NCI-H187 treated with DMSO at 0.1 percent for 48 hours (cell line): ENCODE measurements at regions not wholly inside any gene's neighbourhood (a gene's known extent, or its start where the extent isn't known, plus 50 kb on each side); places are given as distances from the start of the nearest gene placed in this dataset.

Experiments
- DNase-seq: peaks from one replicate; lab custom pipeline; 2025; lab: John Stamatoyannopoulos, UW

DNA sequence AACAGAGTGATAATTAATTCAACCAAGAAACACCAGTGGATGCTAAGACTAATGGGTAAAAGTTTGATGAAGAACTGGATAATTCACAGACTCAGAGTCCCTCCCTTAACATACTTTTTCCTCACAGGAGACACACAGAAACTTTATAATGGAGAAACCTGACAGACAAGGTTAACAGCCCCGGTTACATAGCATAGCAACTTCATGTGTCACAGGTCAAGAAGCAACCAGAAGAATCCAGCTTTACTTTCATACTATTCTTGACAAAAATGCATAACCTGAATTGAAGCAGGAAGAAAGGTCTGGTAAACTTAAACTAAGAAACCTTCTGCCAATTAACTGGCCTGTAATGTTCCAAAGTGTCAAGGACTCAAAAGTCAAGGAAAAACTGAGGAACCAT is 375.9 kb downstream of the RNF144B start:
- no peak for DNase-seq

DNA sequence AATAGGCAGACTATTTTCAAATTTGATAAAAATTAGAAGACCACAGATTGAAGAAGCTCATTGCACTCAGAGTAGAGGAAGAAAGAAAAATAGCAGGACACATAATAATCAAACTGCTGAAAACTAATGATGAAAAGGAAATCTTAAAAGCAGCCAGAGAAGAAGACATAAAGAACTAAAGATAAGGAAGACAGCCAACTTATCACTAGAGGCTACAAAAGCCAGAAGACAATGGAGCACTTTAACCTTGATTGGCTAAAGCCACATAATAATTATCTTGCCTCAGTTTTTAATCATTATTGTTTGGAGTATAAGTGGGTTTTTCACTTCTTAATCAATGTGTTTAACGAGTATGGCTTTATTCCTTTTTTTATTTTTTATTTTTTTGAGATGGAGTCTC is 397.6 kb downstream of the RNF144B start:
- DNase-seq, result no peak

DNA sequence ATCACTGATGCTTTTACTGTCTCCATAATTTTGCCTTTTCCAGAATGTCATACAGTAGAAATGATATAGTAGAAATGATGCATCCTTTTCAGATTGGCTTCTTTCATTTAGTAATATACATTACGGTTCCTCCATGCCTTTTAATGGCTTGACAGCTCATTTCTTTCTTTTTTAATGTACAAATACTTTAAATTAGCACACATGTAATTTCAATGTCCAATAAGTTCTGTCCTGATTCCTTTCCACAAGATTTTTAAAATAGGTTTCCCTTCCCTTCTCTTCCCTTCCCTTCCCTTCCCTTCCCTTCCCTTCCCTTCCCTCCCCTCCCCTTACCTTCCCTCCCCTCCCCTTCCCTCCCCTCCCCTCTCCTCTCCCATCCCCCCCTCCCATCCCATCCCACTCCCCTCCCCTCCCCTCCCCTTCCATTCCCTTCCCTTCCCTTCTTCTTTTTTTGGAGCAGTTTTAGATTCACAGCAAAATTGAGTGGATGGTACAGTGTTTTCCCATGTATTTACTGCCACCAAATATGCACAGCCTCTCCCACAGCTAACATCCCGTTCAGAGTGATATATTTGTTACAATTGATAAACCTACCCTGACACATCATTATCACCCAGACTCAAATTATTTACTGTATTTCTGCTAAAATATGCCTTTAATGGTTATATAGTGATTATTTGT is 398.8 kb downstream of the RNF144B start:
- no peak for DNase-seq

DNA sequence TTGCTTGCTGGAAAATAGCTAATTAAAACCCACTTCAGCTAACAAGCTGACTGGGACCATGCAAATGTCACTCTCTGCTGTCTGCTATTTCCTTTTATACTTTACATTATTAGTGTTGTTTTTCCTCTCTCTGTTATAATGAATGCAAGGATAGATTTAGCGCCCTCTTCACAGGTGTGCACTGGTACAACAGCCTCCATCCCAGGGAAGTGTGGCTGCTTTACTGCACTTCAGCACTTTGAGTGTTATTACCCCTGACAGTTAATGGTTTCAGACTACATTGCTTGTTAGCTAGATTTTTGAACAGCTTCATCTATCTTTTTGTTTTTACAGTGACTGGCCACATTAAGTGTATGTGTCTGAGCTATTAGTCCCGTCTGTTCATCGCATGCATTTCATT is 405.7 kb downstream of the RNF144B start:
- no peak for DNase-seq

DNA sequence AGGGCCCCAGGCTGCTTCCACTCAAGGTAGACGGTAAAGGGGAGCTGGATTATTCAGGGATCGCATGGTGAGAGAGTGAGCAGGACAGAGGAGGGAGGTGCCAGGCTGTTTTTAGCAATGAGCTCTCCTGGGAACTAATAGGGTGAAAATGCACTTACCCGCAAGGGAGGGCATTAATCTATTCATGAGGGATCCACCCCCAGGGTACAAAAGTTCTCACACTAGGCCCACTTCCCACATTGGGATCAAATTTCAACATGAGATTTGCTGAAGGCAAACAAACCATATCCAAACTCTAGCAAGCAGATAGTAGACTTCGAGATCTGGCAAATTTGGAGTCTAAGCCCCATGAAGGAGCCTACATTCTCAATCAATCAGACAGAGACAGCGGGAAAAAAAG is 408.6 kb downstream of the RNF144B start:
- no peak for DNase-seq

DNA sequence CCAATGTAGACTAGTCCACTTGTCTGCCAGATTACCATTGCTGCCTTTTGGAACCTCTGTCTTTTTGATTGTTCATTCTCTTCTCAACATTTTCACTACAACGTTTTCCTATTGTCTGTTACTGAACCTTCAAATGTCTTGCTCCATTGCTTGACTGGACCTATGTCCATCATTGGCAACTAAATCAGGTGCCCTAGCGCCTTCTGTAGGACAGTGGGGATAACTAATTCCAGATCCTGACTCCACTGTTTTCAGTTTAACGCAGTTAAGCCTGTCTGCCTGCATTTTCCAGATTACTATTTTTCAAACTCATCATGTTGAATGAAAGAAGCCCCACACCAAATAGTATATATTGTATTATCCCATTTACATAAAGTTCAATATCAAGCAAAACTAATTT is 433.6 kb downstream of the RNF144B start:
- no peak for DNase-seq

DNA sequence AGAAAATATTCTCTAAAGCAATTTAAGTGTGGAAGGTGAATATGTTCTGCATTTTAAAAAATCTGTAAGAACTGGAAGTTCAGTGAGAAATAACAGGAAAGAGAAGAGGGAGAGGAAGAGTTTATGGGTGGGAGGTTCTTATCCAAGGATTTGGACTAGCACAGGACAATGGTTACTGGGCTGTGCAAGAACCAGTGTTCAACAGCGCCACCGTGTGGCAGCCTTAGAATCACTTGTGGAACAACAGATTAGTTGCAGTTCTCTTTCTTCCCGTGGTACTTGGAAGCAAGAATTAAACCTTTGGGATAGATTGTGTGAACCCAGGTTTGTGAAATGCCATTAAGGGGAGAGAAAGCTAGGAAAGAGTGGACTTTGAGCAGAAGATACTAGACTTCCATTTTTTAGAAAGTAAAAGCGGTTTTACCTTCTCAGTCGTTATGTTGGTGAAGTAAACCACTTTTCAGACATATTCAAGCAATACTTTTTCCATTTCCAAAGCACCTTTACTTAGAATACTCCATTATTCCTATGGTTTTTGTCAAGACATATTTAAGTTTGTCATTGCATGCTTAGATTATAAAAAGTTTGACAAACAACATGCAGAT is 436.7 kb downstream of the RNF144B start:
- no peak for DNase-seq

DNA sequence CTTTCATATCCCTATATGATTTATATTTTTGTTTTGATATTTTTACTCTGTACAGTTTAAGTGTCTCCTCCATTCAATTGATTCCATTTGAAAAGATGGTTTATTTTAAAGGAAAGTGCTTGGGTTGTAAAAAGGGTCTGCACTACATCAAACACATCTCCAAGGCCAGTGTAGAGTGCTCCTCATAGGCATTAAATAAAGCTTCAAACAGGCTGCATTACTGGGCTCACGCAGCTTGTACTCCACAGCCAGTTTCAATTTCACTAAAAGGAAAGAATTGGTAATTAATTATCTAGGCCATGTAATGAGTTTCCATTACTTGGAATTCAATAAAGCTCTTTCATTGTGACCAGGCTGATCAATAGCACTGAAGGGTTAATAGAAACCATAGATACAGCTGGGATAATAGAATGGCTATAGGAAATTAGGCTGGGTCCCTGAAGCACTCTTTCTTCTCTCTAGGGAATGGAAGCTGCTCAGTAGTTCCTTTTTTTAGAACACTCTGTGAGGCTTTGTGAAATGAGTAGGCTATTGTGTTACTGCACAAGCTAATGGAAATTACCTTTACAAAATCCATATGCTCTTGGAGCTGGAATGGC is 442.2 kb downstream of the RNF144B start:
- peak; percentile 11 for DNase-seq

DNA sequence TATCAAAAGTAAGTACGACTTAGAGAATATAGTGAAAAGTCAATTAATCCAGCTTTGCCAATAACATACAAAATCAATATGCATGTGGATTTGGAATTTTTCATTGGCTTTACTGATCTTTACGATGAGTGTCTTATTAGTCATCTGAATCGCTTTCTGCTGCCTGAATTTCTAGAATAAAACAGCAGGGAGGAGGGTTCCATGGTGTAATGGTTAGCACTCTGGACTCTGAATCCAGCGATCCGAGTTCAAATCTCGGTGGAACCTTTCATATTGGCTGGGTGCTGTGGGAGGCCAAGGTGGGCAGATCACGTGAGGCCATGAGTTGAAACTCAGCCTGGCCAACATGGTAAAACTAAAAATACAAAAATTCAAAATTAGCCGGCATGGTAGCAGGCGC is 448.8 kb downstream of the RNF144B start:
- DNase-seq, result no peak

DNA sequence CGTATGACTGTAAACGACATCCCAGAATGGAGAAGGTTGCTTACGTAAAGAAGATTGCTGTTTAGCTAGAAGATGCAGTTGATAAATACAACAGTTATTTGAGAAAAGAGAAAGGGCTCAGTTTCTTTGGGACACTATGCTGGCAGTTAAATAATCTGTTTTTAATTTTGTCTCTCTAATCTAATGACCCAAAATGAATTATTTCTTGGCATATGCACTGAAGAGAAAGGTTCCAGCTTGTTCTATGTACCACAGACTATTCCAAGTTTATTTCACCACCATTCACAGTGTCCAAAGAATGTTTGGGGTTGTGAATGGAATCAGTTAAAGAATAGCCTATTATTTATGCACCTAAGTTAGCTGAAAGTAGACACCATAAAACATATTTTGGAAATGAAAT is 449.9 kb downstream of the RNF144B start:
- no peak for DNase-seq

DNA sequence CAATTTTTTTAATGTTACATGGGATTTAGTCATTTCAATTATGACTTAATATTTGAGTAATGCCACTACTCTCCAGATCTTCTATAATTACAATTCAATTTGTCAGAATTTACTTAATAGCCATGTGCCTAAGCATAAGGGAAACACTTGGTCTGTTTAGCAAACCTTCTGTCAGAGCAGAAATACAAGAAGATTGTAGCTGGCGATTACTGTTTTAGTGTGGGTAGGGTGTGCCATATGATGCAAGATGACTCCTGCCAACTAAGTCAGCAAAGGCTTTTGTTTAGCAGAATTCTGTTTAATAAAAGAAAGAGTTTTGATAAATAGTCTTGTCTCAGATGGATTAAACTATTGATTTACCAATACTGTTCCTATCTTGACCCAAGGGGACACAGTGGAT is 455.4 kb downstream of the RNF144B start:
- DNase-seq, result no peak

DNA sequence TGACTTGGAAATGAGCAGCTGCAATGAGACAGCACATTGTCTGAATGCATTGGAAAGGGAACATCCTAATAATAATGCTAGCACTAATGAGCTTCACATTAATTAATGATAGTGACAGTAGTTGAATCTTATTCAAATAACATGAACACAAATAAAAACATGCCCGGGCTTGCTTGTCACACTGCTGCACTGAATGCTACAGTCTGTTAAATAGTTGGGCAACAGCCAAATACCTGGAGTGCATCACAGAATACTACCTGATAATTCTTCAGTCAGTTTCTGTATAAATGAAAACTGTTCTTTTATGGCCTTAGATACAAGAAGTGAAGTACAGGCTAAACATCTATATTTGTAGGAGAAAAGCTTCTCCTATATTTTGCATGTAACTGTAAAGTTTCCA is 458.7 kb downstream of the RNF144B start:
- DNase-seq, result no peak

DNA sequence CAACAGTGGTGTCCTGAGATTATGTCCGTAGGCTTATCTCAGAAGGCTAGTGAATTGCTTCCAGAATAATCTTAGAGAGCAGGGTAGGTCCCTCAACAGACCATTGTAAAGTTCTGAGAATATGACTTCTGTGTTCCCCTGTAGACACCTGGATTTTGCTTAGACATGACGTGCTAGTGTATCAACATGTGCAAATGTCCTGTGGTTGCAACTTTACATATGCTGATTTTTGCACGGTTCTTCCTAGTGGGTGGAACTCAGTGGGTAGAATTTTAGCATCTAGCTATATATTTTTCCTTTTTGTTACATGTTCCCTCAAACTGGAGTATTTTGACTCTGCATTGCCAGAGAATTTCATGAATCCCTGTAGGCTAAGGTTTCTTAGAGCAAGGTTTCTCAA is 459.2 kb downstream of the RNF144B start:
- no peak for DNase-seq

DNA sequence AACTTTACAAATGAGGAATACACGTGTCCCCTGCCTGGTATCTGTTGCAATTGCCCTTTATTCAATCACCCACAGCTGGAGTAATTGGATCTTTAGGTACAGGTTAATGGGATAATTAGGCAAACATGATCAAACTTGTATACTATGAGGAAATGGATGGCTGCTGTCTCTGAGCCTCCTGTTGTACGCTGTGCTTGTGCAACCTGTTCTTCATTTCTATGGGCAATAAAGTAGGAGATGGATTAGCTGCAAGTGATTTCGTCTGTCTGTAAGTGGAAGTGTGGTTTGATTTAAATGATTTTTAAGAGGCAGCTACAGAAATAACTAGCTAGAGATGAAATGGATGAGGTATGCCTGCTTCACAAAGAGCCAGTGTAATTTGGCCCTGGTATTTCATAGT is 474.1 kb downstream of the RNF144B start:
- peak; percentile 61 for DNase-seq

DNA sequence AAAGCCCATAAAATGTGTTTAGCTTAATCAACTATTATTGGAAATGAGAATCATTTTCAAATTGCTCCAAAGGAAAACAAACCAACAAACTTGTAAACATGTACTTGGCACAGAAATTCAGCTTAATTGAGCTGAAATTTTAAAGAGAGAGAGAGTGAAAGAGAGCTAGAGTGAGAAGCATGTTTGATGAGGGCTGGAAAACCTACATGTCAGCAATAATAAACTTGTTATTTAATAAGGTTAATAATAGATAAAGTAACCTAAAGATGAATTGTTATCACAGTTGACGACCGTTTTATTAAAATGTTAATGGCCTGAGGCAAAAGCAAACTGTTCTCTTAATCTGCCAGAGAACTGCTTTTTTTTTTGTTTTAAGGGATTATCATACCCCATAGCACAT is 496.1 kb downstream of the RNF144B start:
- DNase-seq, result no peak

DNA sequence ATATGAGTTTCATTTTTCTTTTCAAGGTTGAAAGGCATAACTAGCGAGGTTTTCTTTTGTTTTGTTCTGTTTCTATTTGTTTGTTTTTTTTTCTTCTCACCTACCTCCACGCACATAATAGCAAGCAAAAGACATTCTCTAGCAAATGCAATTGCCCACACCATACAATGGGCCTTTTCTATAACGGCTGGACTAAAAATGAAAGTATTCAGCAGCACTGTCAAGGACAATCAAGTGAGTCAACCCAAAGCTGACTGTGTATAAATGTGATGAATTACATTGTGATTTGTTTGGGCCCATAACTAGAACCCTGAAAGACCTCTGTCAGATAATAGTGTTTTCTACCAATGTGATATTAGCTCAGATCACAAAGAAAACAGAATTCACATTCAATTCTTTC is 496.7 kb downstream of the RNF144B start:
- no peak for DNase-seq

DNA sequence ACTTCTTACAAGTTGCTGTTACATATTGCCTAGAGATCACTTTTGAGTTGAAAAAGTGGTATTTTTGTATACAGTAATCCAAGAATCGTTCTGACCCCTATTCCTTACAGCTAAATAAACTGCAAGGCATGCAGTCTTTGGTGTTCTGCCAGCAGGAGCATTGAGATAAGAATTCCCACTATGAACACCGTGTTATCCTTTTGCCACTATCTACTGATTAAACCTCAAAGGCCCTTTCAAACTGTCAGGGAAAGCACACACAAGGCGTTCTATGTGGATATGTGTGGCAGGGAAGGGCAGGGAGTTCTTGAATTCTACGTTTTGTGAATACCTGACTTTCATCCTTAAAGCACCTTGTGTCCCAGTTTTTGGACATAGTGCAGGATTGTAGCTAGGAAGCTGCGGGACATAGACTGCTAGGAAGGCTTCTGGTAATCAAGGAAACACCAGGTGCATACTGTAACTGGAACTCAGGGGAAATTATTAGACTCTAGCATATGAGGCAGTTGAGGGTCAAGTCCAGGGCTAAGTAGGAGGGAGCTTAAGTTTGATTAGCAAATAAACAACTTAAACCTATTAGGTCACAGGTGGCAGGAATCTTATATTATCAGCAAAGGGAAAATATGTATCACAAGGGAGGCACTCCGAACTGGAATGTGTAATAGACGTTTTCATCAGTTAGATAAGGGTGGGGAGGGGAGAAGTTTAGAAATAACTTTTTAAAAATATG is 506.6 kb downstream of the RNF144B start:
- DNase-seq, result no peak

DNA sequence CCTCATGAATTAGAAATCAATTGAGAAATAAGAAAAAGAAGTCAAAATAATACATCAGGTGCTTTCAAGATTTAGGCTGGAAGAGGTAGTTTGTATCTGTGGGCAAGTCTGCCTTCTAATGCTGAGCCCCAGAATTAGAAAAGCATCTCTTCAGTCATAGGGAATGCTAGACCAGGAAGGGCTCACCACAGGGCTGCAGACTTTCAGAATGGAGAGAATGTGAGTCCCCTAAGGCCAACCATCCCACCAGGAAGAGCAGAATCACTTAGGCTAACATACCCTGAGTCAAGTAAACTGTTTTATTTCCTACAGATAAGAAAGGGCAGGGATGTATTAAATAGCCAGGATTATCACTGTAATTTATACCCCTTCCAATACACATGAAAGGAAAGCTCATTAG is 510.2 kb downstream of the RNF144B start:
- no peak for DNase-seq

DNA sequence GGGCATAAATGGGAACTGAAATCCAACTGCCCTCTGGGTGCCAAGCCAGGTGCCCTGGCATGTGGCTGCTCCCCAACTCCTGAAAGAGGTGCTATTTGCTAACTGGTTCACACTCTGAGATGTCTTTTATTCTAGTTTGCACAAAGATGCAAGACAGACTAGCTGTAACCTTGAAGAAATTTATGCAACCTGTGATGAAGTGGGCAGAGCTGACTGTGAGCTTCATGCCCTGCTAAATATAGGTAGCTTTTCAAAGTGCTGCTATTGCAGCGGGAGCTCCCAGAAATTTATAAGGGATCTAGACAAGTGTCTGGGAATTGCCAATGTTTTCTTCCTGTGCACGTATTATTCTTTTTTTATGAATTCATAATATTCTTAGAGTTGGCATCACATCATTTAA is 517.5 kb downstream of the RNF144B start:
- DNase-seq, result no peak

DNA sequence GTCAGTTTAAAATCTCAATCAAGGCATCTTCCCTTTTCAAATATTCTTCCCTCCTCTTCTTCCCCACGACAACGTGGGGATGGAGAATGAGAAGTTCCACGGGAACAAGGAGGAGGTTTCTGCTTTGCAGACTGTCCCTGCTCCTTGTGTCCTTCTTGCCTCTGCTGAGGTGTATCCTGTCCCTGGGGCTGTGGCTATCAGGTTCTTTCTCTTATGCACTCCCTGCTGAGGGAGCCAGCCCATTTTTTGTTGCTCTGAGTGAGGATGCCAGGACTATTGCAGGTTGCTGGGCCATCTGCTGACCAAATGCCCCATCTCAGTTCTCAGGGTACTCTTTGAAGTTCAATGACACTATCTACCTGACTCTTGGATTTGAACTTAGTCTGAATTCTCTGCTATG is 533.6 kb downstream of the RNF144B start:
- no peak for DNase-seq

DNA sequence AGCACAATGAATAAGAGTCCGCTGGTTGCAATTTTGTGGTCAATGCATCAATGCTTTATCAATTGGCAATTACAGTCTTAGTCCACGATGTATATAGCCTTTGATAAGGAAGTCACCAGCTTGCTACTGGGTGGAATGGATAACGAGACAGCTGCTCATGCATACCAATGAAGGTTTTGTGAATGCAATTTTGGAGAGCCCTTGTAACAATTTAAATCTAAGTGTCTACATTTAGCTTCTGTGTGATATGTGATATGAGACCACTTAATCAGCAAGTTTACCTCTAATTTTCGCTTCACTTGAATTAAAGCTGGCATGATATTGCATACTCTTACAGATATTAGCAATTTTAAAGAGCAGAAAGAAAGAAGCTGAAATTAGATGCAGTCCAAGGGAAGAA is 543.9 kb downstream of the RNF144B start:
- no peak for DNase-seq

DNA sequence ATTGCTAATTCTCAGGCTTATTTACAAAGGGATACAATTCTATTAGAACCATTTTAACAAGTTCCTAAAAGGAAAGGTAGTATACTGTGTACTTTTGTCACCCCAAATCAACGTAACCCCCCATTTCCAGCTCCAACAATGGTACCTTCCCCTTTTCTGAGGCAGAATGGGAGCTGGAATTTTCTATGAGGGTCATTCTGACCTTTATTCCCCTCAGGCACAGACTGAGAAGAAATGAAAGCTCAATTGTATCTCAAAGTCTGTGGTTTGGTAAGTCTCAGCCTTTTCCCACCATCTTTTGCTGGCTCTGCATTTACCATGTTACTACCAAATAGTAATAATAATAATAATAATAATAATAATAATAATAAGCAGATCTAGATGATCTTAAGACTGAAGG is 571.0 kb downstream of the RNF144B start:
- DNase-seq, result no peak

DNA sequence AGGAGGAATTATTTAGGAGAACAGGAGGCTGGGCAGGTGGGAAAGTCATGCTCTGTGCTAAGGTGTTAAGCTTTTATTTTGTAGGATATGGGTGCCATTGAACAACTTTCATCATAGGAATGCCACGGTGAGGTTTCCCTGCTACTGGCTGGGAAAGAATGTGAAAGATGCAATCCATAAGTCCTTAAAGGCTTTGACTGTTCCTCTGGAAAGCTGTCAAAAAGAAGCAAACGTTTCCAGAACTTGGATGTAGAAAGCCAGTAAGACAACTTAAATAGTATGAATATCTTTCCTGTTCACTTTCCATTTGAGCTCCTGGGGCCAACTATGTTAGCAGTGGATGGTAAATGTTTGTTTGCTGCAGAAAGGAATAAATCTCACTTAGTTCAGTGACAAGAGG is 574.4 kb downstream of the RNF144B start:
- DNase-seq, result no peak
